GM12878 (cell line): ENCODE measurements at regions not wholly inside any gene's neighbourhood (a gene's known extent, or its start where the extent isn't known, plus 50 kb on each side); places are given as distances from the start of the nearest gene placed in this dataset.

Experiments
- ATAC-seq: fragments of 200-7000 bp; cut with Tn5 transposase; 3 replicates; pipeline ENCODE4 v1.9.1; 2020; ENCODE audit warnings: mild to moderate bottlenecking, moderate library complexity
- BruUV-seq: library from RNA; stranded (reverse); fragments of 400-500 nt; replicated peaks from 2 replicates; lab custom pipeline; 2021; lab: Mats Ljungman, UMichigan
- CTCF ChIA-PET: fragments of 300-600 bp; sonication (Branson Sonifier 250); formaldehyde crosslinking; extraction: SDS; loops from one replicate; lab custom pipeline; 2021; ENCODE audit warnings: inconsistent platforms; lab: Yijun Ruan, JAX
- POLR2A ChIA-PET: fragments of 350-600 bp; formaldehyde crosslinking; extraction: SDS; loops from one replicate; lab custom pipeline; 2021; ENCODE audit warnings: inconsistent platforms; lab: Charles Lee
- RAD21 ChIA-PET: fragments of 300-600 bp; sonication (Branson Sonifier 250); formaldehyde crosslinking; loops from one replicate; lab custom pipeline; 2023; ENCODE audit warnings: antibody characterized with exemption; ENCODE audit not compliant: unreplicated experiment; lab: Charles Lee
- SMC1A ChIA-PET: fragments of 300-600 bp; sonication (Branson Sonifier 250); formaldehyde crosslinking; loops from one replicate; lab custom pipeline; 2023; ENCODE audit not compliant: unreplicated experiment, uncharacterized antibody; lab: Charles Lee
- DNase-seq: peaks from one replicate; pipeline ENCODE4 v3.0.0-alpha.2; 2011; ENCODE audit warnings: low read depth, low spot score
- FAIRE-seq: peaks from 3 replicates; lab custom pipeline; 2011; peaks lifted over from hg19 to GRCh38; lab: Jason Lieb, UNC
- H2AFZ ChIP-seq: 2 replicates; pipeline ENCODE4 v1.6.0; 2011; ENCODE audit warnings: low read depth, low read length, control low read depth; ENCODE audit not compliant: control insufficient read depth
- H3K27ac ChIP-seq: 2 replicates; pipeline ENCODE4 v1.5.1; 2011; ENCODE audit warnings: control low read depth; ENCODE audit not compliant: control insufficient read depth, insufficient read depth
- H3K27me3 ChIP-seq, 2 experiments: replicated peaks in 1 of 2; 2 replicates each; pipeline versions ENCODE4 v1.6.0 to v1.6.1; 2011; ENCODE audit warnings: low read length in 1 of 2; ENCODE audit not compliant: control insufficient read depth in 2 of 2, insufficient read depth in 2 of 2
- H3K36me3 ChIP-seq, 2 experiments: 2 replicates each; pipeline ENCODE4 v1.5.1; 2011; ENCODE audit warnings: low read length in 1 of 2; ENCODE audit not compliant: control insufficient read depth in 2 of 2, insufficient read depth in 2 of 2
- H3K4me1 ChIP-seq: 2 replicates; pipeline ENCODE4 v1.6.1; 2011; ENCODE audit warnings: mild to moderate bottlenecking, low read length, moderate library complexity, mixed read lengths; ENCODE audit not compliant: control insufficient read depth, insufficient read depth
- H3K4me2 ChIP-seq: 2 replicates; pipeline ENCODE4 v1.6.0; 2011; ENCODE audit warnings: control low read depth; ENCODE audit not compliant: control insufficient read depth, insufficient read depth
- H3K4me3 ChIP-seq: fragments of 200-600 bp; sonication (generic); 2 replicates; pipeline ENCODE4 v1.5.1; 2016
- H3K79me2 ChIP-seq: 2 replicates; pipeline ENCODE4 v1.6.0; 2011; ENCODE audit warnings: low read length; ENCODE audit not compliant: control insufficient read depth, insufficient read depth
- H3K9ac ChIP-seq: 2 replicates; pipeline ENCODE4 v1.8.0; 2011; ENCODE audit warnings: low read length, control low read depth, mixed read lengths; ENCODE audit not compliant: control insufficient read depth, insufficient read depth
- H3K9me3 ChIP-seq: replicated peaks from 3 replicates; pipeline ENCODE4 v1.5.1; 2011; ENCODE audit warnings: mild to moderate bottlenecking, low read length; ENCODE audit not compliant: control insufficient read depth, insufficient read depth
- H4K20me1 ChIP-seq: 2 replicates; pipeline ENCODE4 v1.6.0; 2011; ENCODE audit not compliant: control insufficient read depth, insufficient read depth
- BRCA1 ChIP-seq: IDR thresholded peaks from 2 replicates; pipeline ENCODE4 v1.6.1; 2011; ENCODE audit warnings: low read depth, low read length, improper control_type of control experiment
- CBFB ChIP-seq: IDR thresholded peaks from 2 replicates; pipeline ENCODE4 v1.6.1; 2016; ENCODE audit warnings: antibody characterized with exemption, low read depth
- CEBPB ChIP-seq, 2 experiments: fragments of 150-350 bp in 1 of 2; IDR thresholded peaks; 2 replicates each; pipeline ENCODE4 v1.6.1; 2012 to 2014; ENCODE audit warnings: low read depth in 2 of 2, low read length in 2 of 2, borderline replicate concordance in 1 of 2, inconsistent platforms in 1 of 2
- CREB1 ChIP-seq: IDR thresholded peaks from 2 replicates; pipeline ENCODE4 v1.6.1; 2012; ENCODE audit warnings: low read depth, mild to moderate bottlenecking, inconsistent platforms
- ESRRA ChIP-seq: IDR thresholded peaks from 2 replicates; pipeline ENCODE4 v1.6.1; 2012; ENCODE audit warnings: mild to moderate bottlenecking, low read length, improper control_type of control experiment
- EZH2 ChIP-seq: IDR thresholded peaks from 2 replicates; pipeline ENCODE4 v1.6.1; 2012; ENCODE audit warnings: low read depth, mild to moderate bottlenecking, control low read depth, inconsistent platforms, low read length, borderline replicate concordance; ENCODE audit not compliant: control insufficient read depth
- HDAC6 ChIP-seq: fragments of 200-600 bp; sonication (generic); IDR thresholded peaks from one replicate; pipeline ENCODE4 v1.8.0; 2017; ENCODE audit warnings: antibody characterized with exemption; ENCODE audit not compliant: unreplicated experiment
- NFIC ChIP-seq: IDR thresholded peaks from 2 replicates; pipeline ENCODE4 v1.6.1; 2012; ENCODE audit warnings: low read depth, mild to moderate bottlenecking, inconsistent platforms, low read length, moderate library complexity
- NFYA ChIP-seq: IDR thresholded peaks from 2 replicates; pipeline ENCODE4 v1.6.1; 2011; ENCODE audit warnings: low read depth, mild to moderate bottlenecking, low read length, improper control_type of control experiment, borderline replicate concordance
- NR2F1 ChIP-seq: fragments of 450-650 bp; conservative IDR thresholded peaks from 2 replicates; pipeline ENCODE4 v1.6.1; 2017; ENCODE audit warnings: mild to moderate bottlenecking
- POLR2AphosphoS5 ChIP-seq: IDR thresholded peaks from 2 replicates; pipeline ENCODE4 v1.6.1; 2011; ENCODE audit warnings: mild to moderate bottlenecking, low read length, inconsistent platforms
- SIN3A ChIP-seq: IDR thresholded peaks from 2 replicates; pipeline ENCODE4 v1.6.1; 2012; ENCODE audit warnings: low read depth, low read length, improper control_type of control experiment
- ZNF622 ChIP-seq: fragments of 450-650 bp; IDR thresholded peaks from 2 replicates; pipeline ENCODE4 v1.6.1; 2017; ENCODE audit warnings: mild to moderate bottlenecking, inconsistent platforms
- WGBS: methylation state at CpG from one replicate; pipeline ENCODE4 v1.1.6; 2016; ENCODE audit warnings: low lambda C conversion rate; ENCODE audit not compliant: insufficient replicate concordance, insufficient coverage; ENCODE audit errors: missing lambda C conversion rate; 5-methylcytosine and 5-hydroxymethylcytosine counted together
- in situ Hi-C: fragments of 300-500 bp; cut with MboI; formaldehyde crosslinking; loops from 9 replicates; pipeline ENCODE4 v1.14.3; 2018; ENCODE audit warnings: mixed read lengths
- intact Hi-C: fragments of 100-400 bp; cut with micrococcal nuclease; formaldehyde crosslinking; loops from one replicate; pipeline ENCODE4 v1.14.2; 2022; ENCODE audit not compliant: unreplicated experiment
- TF ChIP-seq, protein P1 (sequence below): fragments of 450-650 bp; IDR thresholded peaks from 2 replicates; pipeline ENCODE4 v1.6.1; 2017; ENCODE audit warnings: antibody characterized with exemption, mild to moderate bottlenecking, moderate library complexity
- TF ChIP-seq, protein P2 (sequence below): fragments of 450-650 bp; IDR thresholded peaks from 2 replicates; pipeline ENCODE4 v1.6.1; 2016; ENCODE audit warnings: mild to moderate bottlenecking, moderate library complexity, borderline replicate concordance
- TF ChIP-seq, protein P3 (sequence below), 3 experiments: IDR thresholded peaks in 2 of 3; conservative IDR thresholded peaks in 1 of 3; 2 replicates each; pipeline ENCODE4 v1.5.1; 2011; ENCODE audit warnings: low read depth in 3 of 3, low read length in 3 of 3, mild to moderate bottlenecking in 3 of 3, control low read depth in 2 of 3, moderate library complexity in 2 of 3, inconsistent platforms in 1 of 3, mixed read lengths in 1 of 3; ENCODE audit not compliant: control insufficient read depth in 2 of 3, insufficient read depth in 1 of 3; ENCODE audit errors: extremely low read depth in 1 of 3

DNA sequence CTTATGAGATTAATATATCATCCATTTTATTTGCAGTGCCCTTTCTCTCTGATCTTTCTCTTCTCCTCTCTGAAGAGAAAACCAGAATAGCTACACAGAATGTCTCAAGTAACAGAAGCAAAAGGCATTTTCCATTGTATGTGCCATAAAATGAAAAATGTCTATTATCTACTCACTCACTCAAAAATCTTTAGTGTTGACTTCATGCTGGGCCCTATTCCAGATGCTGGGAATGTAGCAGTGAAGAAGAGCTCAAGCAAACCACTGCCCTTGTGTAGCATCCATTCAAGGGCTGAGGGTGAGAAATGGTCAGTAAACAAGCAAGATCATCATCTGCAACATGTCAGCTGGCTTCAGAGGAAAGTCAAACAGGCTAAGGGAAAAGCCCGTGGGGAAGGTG lies 427.7 kb downstream of the METTL4 start (continued):
- TF ChIP-seq, protein P1, sequence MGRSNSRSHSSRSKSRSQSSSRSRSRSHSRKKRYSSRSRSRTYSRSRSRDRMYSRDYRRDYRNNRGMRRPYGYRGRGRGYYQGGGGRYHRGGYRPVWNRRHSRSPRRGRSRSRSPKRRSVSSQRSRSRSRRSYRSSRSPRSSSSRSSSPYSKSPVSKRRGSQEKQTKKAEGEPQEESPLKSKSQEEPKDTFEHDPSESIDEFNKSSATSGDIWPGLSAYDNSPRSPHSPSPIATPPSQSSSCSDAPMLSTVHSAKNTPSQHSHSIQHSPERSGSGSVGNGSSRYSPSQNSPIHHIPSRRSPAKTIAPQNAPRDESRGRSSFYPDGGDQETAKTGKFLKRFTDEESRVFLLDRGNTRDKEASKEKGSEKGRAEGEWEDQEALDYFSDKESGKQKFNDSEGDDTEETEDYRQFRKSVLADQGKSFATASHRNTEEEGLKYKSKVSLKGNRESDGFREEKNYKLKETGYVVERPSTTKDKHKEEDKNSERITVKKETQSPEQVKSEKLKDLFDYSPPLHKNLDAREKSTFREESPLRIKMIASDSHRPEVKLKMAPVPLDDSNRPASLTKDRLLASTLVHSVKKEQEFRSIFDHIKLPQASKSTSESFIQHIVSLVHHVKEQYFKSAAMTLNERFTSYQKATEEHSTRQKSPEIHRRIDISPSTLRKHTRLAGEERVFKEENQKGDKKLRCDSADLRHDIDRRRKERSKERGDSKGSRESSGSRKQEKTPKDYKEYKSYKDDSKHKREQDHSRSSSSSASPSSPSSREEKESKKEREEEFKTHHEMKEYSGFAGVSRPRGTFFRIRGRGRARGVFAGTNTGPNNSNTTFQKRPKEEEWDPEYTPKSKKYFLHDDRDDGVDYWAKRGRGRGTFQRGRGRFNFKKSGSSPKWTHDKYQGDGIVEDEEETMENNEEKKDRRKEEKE, result no peak

DNA sequence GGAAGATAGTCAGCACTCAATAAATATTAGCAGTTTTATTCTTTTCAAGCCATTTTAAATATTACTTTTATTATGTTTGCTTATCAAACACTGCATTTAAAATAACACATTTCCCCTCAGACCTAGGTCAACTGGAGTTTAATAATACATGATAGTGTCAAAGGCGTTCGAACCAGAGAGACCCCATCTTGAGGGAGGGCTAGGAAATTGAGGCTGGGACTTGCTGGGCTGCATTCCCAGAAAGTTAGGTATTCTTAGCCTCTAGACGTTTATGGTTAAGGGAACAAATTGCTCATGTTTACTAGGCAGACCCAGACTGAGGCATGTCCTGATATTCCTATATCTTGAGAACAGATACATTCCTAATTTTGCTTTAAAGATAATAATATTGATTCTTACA lies 426.5 kb downstream of the METTL4 start:
- no TSS peak for BruUV-seq
- WGBS, result 25% methylated on average over 3 of the region's 3 CpGs
- Histone ChIP-seq H3K27me3 (no peaks in the 10 kb centered on the region), H3K36me3 (no peaks in the 10 kb centered on the region), H3K79me2 (no peaks in the 10 kb centered on the region), H3K27ac (no peak overlapping the region), H2AFZ (no peak overlapping the region), H3K4me2 (no peak overlapping the region), H3K4me3 (no peak overlapping the region), H3K9ac (no peak overlapping the region), H3K4me1 (no peaks in the 10 kb centered on the region), H3K9me3 (no peaks in the 10 kb centered on the region), H4K20me1 (no peaks in the 10 kb centered on the region)
- RAD21 ChIA-PET, result no interaction called here
- no peak for DNase-seq
- SMC1A ChIA-PET, result interaction anchor here (0.5 kb wide), 1 partner anchor 294 kb away, joined by 3 read pairs; no protein-coding TSS in a partner anchor
- FAIRE-seq, result no peak
- in situ Hi-C loops (no loop called here), intact Hi-C loops (no loop called here)
- CTCF ChIA-PET, result no interaction called here
- ATAC-seq, result no peak
- POLR2A ChIA-PET, result no interaction called here
- TF ChIP-seq ESRRA (no peak), BRCA1 (no peak), EZH2 (no peak), POLR2AphosphoS5 (no peak), NR2F1 (no peak), CBFB (no peak), SIN3A (no peak), HDAC6 (no peak), ZNF622 (no peak), CREB1 (no peak), NFYA (no peak), NFIC (no peak), CEBPB (IDR thresholded peaks at IDR 0.05; ENCODE audit: borderline replicate concordance in 1 of 2, low read depth in 2 of 2, low read length in 2 of 2) (no peak)
- TF ChIP-seq, protein P2, sequence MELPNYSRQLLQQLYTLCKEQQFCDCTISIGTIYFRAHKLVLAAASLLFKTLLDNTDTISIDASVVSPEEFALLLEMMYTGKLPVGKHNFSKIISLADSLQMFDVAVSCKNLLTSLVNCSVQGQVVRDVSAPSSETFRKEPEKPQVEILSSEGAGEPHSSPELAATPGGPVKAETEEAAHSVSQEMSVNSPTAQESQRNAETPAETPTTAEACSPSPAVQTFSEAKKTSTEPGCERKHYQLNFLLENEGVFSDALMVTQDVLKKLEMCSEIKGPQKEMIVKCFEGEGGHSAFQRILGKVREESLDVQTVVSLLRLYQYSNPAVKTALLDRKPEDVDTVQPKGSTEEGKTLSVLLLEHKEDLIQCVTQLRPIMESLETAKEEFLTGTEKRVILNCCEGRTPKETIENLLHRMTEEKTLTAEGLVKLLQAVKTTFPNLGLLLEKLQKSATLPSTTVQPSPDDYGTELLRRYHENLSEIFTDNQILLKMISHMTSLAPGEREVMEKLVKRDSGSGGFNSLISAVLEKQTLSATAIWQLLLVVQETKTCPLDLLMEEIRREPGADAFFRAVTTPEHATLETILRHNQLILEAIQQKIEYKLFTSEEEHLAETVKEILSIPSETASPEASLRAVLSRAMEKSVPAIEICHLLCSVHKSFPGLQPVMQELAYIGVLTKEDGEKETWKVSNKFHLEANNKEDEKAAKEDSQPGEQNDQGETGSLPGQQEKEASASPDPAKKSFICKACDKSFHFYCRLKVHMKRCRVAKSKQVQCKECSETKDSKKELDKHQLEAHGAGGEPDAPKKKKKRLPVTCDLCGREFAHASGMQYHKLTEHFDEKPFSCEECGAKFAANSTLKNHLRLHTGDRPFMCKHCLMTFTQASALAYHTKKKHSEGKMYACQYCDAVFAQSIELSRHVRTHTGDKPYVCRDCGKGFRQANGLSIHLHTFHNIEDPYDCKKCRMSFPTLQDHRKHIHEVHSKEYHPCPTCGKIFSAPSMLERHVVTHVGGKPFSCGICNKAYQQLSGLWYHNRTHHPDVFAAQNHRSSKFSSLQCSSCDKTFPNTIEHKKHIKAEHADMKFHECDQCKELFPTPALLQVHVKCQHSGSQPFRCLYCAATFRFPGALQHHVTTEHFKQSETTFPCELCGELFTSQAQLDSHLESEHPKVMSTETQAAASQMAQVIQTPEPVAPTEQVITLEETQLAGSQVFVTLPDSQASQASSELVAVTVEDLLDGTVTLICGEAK, result no peak
- TF ChIP-seq, protein P3, sequence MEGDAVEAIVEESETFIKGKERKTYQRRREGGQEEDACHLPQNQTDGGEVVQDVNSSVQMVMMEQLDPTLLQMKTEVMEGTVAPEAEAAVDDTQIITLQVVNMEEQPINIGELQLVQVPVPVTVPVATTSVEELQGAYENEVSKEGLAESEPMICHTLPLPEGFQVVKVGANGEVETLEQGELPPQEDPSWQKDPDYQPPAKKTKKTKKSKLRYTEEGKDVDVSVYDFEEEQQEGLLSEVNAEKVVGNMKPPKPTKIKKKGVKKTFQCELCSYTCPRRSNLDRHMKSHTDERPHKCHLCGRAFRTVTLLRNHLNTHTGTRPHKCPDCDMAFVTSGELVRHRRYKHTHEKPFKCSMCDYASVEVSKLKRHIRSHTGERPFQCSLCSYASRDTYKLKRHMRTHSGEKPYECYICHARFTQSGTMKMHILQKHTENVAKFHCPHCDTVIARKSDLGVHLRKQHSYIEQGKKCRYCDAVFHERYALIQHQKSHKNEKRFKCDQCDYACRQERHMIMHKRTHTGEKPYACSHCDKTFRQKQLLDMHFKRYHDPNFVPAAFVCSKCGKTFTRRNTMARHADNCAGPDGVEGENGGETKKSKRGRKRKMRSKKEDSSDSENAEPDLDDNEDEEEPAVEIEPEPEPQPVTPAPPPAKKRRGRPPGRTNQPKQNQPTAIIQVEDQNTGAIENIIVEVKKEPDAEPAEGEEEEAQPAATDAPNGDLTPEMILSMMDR (IDR thresholded peaks at IDR 0.05 in 2 of 3, conservative IDR thresholded peaks at IDR 0.05 in 1 of 3; ENCODE audit: control insufficient read depth in 2 of 3, extremely low read depth in 1 of 3, insufficient read depth in 1 of 3, low read depth in 3 of 3, low read length in 3 of 3), result no peak
